GM23338 (cell line): ENCODE measurements at regions not wholly inside any gene's neighbourhood (a gene's known extent, or its start where the extent isn't known, plus 50 kb on each side); places are given as distances from the start of the nearest gene placed in this dataset.

Experiments used
- ATAC-seq: fragments of 200-7000 bp; cut with Tn5 transposase; 3 replicates; pipeline ENCODE4 v1.9.1; 2020
- DNase-seq: peaks from one replicate; pipeline ENCODE4 v3.0.0-alpha.2; 2015; ENCODE audit warnings: low spot score
- H2AFZ ChIP-seq: fragments of 200-600 bp; sonication (generic); 2 replicates; pipeline ENCODE4 v1.8.0; 2016; ENCODE audit warnings: antibody characterized with exemption, mild to moderate bottlenecking, moderate library complexity
- H3F3A ChIP-seq: fragments of 200-600 bp; sonication (generic); replicated peaks from 2 replicates; pipeline ENCODE4 v1.8.0; 2017; ENCODE audit warnings: antibody characterized with exemption, mixed run types, low read depth
- H3K27ac ChIP-seq: fragments of 200-600 bp; sonication (generic); 2 replicates; pipeline ENCODE4 v1.6.1; 2016; ENCODE audit warnings: low read depth
- H3K27me3 ChIP-seq: fragments of 200-600 bp; sonication (generic); 2 replicates; pipeline ENCODE4 v1.8.0; 2016; ENCODE audit warnings: mild to moderate bottlenecking, mixed run types, moderate library complexity; ENCODE audit not compliant: insufficient read depth
- H3K36me3 ChIP-seq: fragments of 200-600 bp; sonication (generic); 2 replicates; pipeline ENCODE4 v1.8.0; 2016; ENCODE audit warnings: mild to moderate bottlenecking; ENCODE audit not compliant: insufficient read depth
- H3K4me1 ChIP-seq: fragments of 200-600 bp; sonication (generic); 2 replicates; pipeline ENCODE4 v1.8.0; 2016; ENCODE audit warnings: mild to moderate bottlenecking, moderate library complexity; ENCODE audit not compliant: insufficient read depth
- H3K4me2 ChIP-seq: fragments of 200-600 bp; sonication (generic); 2 replicates; pipeline ENCODE4 v1.7.1; 2017; ENCODE audit warnings: mixed run types
- H3K4me3 ChIP-seq: fragments of 200-600 bp; sonication (generic); 2 replicates; pipeline ENCODE4 v1.6.1; 2016; ENCODE audit warnings: mixed run types
- H3K79me2 ChIP-seq: fragments of 200-600 bp; sonication (generic); replicated peaks from 2 replicates; pipeline ENCODE4 v1.8.0; 2017; ENCODE audit warnings: mild to moderate bottlenecking; ENCODE audit not compliant: insufficient read depth
- H3K9me2 ChIP-seq: fragments of 200-600 bp; sonication (generic); 2 replicates; pipeline ENCODE4 v1.8.0; 2017; ENCODE audit not compliant: insufficient read depth
- H4K20me1 ChIP-seq: fragments of 200-600 bp; sonication (generic); replicated peaks from 2 replicates; pipeline ENCODE4 v1.8.0; 2017; ENCODE audit warnings: mild to moderate bottlenecking; ENCODE audit not compliant: insufficient read depth
- H3K27ac Mint-ChIP-seq: 2 replicates; pipeline ENCODE4 v1.8.0; 2020; ENCODE audit warnings: inconsistent platforms, mild to moderate bottlenecking, moderate library complexity, mixed read lengths
- H3K27me3 Mint-ChIP-seq: 3 replicates; pipeline ENCODE4 v1.8.0; 2022; ENCODE audit warnings: low read depth, mild to moderate bottlenecking, moderate library complexity, mixed read lengths, inconsistent platforms; ENCODE audit not compliant: insufficient read depth, poor library complexity
- H3K36me3 Mint-ChIP-seq: 3 replicates; pipeline ENCODE4 v1.8.0; 2021; ENCODE audit warnings: low read depth, mild to moderate bottlenecking, inconsistent platforms, moderate library complexity, mixed read lengths
- H3K4me1 Mint-ChIP-seq: 3 replicates; pipeline ENCODE4 v1.8.0; 2020; ENCODE audit warnings: mild to moderate bottlenecking, inconsistent platforms, mixed read lengths
- H3K4me3 Mint-ChIP-seq: 3 replicates; pipeline ENCODE4 v1.8.0; 2021; ENCODE audit warnings: moderate library complexity, mild to moderate bottlenecking, inconsistent platforms, mixed read lengths
- H3K9me3 Mint-ChIP-seq: 3 replicates; pipeline ENCODE4 v1.8.0; 2020; ENCODE audit warnings: moderate library complexity, mild to moderate bottlenecking, inconsistent platforms, mixed read lengths
- CREB1 ChIP-seq: fragments of 250-450 bp; sonication (Bioruptor Pico); IDR thresholded peaks from 2 replicates; pipeline ENCODE4 v1.5.0; 2020; ENCODE audit warnings: low read depth, mild to moderate bottlenecking, moderate library complexity
- EZH2 ChIP-seq: fragments of 200-600 bp; sonication (generic); IDR thresholded peaks from one replicate; pipeline ENCODE4 v1.8.0; 2017; ENCODE audit warnings: antibody characterized with exemption, mild to moderate bottlenecking, low read depth; ENCODE audit not compliant: unreplicated experiment
- EZH2phosphoT487 ChIP-seq: fragments of 200-600 bp; sonication (generic); IDR thresholded peaks from one replicate; pipeline ENCODE4 v1.8.1; 2018; ENCODE audit warnings: antibody characterized with exemption; ENCODE audit not compliant: unreplicated experiment
- NANOG ChIP-seq: IDR thresholded peaks from 2 replicates; pipeline ENCODE4 v1.6.1; 2016; ENCODE audit warnings: antibody characterized with exemption, borderline replicate concordance
- POLR2AphosphoS5 ChIP-seq: IDR thresholded peaks from 2 replicates; pipeline ENCODE4 v1.6.1; 2016; ENCODE audit warnings: antibody characterized with exemption, low read depth
- STAT1 ChIP-seq: IDR thresholded peaks from one replicate; pipeline ENCODE4 v1.6.1; 2016; ENCODE audit warnings: antibody characterized with exemption; ENCODE audit not compliant: unreplicated experiment
- ZNF114 ChIP-seq: fragments of 250-450 bp; sonication (Bioruptor Pico); IDR thresholded peaks from 2 replicates; pipeline ENCODE4 v1.5.0; 2020; ENCODE audit warnings: mild to moderate bottlenecking, moderate library complexity
- ZNF331 ChIP-seq: fragments of 250-450 bp; sonication (Bioruptor Pico); IDR thresholded peaks from 2 replicates; pipeline ENCODE4 v1.5.0; 2020; ENCODE audit warnings: low read depth, mild to moderate bottlenecking, moderate library complexity
- TF ChIP-seq, protein P1 (sequence below), 2 experiments: fragments of 200-600 bp in 1 of 2; sonication (generic) in 1 of 2; conservative IDR thresholded peaks; 2 replicates each; pipeline versions ENCODE4 v1.5.1 to v1.6.1; 2016 to 2017; ENCODE audit warnings: antibody characterized with exemption in 2 of 2, low read depth in 2 of 2, mild to moderate bottlenecking in 2 of 2, moderate library complexity in 1 of 2
- TF ChIP-seq, protein P2 (sequence below): fragments of 250-450 bp; sonication (Bioruptor Pico); IDR thresholded peaks from 2 replicates; pipeline ENCODE4 v1.5.0; 2020; ENCODE audit warnings: mild to moderate bottlenecking, moderate library complexity
- TF ChIP-seq, protein P3 (sequence below): IDR thresholded peaks from one replicate; pipeline ENCODE4 v1.6.1; 2018; ENCODE audit warnings: antibody characterized with exemption; ENCODE audit not compliant: unreplicated experiment

DNA sequence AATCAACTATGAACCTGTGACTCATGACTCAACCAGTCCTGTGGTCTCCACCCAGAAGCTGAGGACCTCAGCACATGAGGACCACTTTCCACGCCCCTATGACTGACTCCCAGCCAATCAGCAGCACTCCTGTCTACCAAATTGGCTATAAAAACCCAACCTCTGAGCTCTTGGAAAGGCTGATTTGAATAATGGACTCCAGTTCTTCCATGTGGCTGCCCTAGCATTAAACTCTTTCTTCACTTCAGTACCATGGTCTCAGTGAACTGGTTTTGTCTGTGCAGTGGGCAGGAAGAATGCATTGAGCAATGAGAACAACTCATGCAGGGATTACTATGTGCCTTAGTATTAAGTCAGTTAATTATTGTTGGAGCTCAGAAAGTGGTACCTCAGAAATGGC is 78.3 kb downstream of the CMPK2 start:
- H3K4me3 ChIP-seq: no peak overlapping the region
- H3K36me3 ChIP-seq: no peaks in the 10 kb centered on the region
- no peak overlapping the region for H3K27ac ChIP-seq
- H3K27me3 Mint-ChIP-seq: peaks cover 3% of the 10 kb centered on the region
- peaks cover 48% of the 10 kb centered on the region for H3K9me3 Mint-ChIP-seq
- DNase-seq (no peak), ATAC-seq (no peak)
- TF ChIP-seq EZH2phosphoT487 (no peak), ZNF331 (no peak), CREB1 (CRISPR knock-in tag) (no peak), STAT1 (no peak)
- TF ChIP-seq, protein P1, sequence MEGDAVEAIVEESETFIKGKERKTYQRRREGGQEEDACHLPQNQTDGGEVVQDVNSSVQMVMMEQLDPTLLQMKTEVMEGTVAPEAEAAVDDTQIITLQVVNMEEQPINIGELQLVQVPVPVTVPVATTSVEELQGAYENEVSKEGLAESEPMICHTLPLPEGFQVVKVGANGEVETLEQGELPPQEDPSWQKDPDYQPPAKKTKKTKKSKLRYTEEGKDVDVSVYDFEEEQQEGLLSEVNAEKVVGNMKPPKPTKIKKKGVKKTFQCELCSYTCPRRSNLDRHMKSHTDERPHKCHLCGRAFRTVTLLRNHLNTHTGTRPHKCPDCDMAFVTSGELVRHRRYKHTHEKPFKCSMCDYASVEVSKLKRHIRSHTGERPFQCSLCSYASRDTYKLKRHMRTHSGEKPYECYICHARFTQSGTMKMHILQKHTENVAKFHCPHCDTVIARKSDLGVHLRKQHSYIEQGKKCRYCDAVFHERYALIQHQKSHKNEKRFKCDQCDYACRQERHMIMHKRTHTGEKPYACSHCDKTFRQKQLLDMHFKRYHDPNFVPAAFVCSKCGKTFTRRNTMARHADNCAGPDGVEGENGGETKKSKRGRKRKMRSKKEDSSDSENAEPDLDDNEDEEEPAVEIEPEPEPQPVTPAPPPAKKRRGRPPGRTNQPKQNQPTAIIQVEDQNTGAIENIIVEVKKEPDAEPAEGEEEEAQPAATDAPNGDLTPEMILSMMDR (conservative IDR thresholded peaks at IDR 0.05; ENCODE audit: low read depth in 2 of 2): no peak
- no peaks in the 10 kb centered on the region for H3K27me3 ChIP-seq
- no peaks in the 10 kb centered on the region for H3K79me2 ChIP-seq
- no peak overlapping the region for H3K27ac Mint-ChIP-seq
- no peak overlapping the region for H2AFZ ChIP-seq
- H4K20me1 ChIP-seq: no peaks in the 10 kb centered on the region
- no peaks in the 10 kb centered on the region for H3K4me1 ChIP-seq
- no peak overlapping the region for H3K4me2 ChIP-seq
- H3K4me1 Mint-ChIP-seq: no peaks in the 10 kb centered on the region; the same call in 2 of the 3 replicates
- H3F3A ChIP-seq: no peaks in the 10 kb centered on the region
- H3K9me2 ChIP-seq: peaks cover 13% of the 10 kb centered on the region; the same call in 1 of the 2 replicates
- peaks cover 3% of the 10 kb centered on the region; the same call in 1 of the 3 replicates for H3K36me3 Mint-ChIP-seq
- no peak overlapping the region for H3K4me3 Mint-ChIP-seq

DNA sequence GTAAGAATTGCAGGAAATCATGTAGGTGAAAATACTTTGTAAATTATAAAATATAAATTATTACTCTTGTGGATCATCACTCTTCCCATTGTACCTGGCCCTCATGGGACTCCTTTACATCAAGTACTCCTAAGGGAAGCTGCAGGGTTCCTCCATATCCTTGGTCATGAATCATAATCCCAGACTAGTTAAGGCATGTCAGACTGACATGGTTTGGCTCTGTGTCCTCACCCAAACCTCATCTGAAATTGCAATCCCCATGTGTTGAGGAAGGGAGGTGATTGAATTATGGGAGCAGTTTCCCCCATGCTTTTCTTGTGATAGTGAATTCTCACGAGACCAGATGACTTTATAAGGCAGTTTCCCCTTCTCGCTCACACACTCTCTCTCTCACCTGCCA is 77.1 kb downstream of the CMPK2 start:
- peaks cover 50% of the 10 kb centered on the region for H3K9me3 Mint-ChIP-seq
- H3K79me2 ChIP-seq: no peaks in the 10 kb centered on the region
- DNase-seq: no peak
- peaks cover 3% of the 10 kb centered on the region; the same call in 1 of the 3 replicates for H3K36me3 Mint-ChIP-seq
- H3K4me1 ChIP-seq: no peaks in the 10 kb centered on the region
- H3K27ac Mint-ChIP-seq: no peak overlapping the region
- H3K27me3 ChIP-seq: no peaks in the 10 kb centered on the region
- H3K4me3 Mint-ChIP-seq: no peak overlapping the region
- no peaks in the 10 kb centered on the region for H3F3A ChIP-seq
- no peaks in the 10 kb centered on the region for H4K20me1 ChIP-seq
- H3K4me1 Mint-ChIP-seq: no peaks in the 10 kb centered on the region; the same call in 2 of the 3 replicates
- ATAC-seq: no peak
- no peak overlapping the region for H3K27ac ChIP-seq
- peaks cover 13% of the 10 kb centered on the region; the same call in 1 of the 2 replicates for H3K9me2 ChIP-seq
- H3K36me3 ChIP-seq: no peaks in the 10 kb centered on the region
- H3K27me3 Mint-ChIP-seq: peaks cover 5% of the 10 kb centered on the region
- no peak overlapping the region for H3K4me3 ChIP-seq
- no peak overlapping the region for H2AFZ ChIP-seq
- no peak overlapping the region for H3K4me2 ChIP-seq
- TF ChIP-seq, protein P2, sequence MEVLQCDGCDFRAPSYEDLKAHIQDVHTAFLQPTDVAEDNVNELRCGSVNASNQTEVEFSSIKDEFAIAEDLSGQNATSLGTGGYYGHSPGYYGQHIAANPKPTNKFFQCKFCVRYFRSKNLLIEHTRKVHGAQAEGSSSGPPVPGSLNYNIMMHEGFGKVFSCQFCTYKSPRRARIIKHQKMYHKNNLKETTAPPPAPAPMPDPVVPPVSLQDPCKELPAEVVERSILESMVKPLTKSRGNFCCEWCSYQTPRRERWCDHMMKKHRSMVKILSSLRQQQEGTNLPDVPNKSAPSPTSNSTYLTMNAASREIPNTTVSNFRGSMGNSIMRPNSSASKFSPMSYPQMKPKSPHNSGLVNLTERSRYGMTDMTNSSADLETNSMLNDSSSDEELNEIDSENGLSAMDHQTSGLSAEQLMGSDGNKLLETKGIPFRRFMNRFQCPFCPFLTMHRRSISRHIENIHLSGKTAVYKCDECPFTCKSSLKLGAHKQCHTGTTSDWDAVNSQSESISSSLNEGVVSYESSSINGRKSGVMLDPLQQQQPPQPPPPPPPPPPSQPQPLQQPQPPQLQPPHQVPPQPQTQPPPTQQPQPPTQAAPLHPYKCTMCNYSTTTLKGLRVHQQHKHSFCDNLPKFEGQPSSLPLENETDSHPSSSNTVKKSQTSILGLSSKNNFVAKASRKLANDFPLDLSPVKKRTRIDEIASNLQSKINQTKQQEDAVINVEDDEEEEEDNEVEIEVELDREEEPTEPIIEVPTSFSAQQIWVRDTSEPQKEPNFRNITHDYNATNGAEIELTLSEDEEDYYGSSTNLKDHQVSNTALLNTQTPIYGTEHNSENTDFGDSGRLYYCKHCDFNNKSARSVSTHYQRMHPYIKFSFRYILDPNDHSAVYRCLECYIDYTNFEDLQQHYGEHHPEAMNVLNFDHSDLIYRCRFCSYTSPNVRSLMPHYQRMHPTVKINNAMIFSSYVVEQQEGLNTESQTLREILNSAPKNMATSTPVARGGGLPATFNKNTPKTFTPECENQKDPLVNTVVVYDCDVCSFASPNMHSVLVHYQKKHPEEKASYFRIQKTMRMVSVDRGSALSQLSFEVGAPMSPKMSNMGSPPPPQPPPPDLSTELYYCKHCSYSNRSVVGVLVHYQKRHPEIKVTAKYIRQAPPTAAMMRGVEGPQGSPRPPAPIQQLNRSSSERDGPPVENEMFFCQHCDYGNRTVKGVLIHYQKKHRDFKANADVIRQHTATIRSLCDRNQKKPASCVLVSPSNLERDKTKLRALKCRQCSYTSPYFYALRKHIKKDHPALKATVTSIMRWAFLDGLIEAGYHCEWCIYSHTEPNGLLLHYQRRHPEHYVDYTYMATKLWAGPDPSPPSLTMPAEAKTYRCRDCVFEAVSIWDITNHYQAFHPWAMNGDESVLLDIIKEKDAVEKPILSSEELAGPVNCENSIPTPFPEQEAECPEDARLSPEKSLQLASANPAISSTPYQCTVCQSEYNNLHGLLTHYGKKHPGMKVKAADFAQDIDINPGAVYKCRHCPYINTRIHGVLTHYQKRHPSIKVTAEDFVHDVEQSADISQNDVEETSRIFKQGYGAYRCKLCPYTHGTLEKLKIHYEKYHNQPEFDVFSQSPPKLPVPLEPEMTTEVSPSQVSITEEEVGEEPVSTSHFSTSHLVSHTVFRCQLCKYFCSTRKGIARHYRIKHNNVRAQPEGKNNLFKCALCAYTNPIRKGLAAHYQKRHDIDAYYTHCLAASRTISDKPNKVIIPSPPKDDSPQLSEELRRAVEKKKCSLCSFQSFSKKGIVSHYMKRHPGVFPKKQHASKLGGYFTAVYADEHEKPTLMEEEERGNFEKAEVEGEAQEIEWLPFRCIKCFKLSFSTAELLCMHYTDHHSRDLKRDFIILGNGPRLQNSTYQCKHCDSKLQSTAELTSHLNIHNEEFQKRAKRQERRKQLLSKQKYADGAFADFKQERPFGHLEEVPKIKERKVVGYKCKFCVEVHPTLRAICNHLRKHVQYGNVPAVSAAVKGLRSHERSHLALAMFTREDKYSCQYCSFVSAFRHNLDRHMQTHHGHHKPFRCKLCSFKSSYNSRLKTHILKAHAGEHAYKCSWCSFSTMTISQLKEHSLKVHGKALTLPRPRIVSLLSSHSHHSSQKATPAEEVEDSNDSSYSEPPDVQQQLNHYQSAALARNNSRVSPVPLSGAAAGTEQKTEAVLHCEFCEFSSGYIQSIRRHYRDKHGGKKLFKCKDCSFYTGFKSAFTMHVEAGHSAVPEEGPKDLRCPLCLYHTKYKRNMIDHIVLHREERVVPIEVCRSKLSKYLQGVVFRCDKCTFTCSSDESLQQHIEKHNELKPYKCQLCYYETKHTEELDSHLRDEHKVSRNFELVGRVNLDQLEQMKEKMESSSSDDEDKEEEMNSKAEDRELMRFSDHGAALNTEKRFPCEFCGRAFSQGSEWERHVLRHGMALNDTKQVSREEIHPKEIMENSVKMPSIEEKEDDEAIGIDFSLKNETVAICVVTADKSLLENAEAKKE (CRISPR knock-in tag): no peak
- TF ChIP-seq, protein P3, sequence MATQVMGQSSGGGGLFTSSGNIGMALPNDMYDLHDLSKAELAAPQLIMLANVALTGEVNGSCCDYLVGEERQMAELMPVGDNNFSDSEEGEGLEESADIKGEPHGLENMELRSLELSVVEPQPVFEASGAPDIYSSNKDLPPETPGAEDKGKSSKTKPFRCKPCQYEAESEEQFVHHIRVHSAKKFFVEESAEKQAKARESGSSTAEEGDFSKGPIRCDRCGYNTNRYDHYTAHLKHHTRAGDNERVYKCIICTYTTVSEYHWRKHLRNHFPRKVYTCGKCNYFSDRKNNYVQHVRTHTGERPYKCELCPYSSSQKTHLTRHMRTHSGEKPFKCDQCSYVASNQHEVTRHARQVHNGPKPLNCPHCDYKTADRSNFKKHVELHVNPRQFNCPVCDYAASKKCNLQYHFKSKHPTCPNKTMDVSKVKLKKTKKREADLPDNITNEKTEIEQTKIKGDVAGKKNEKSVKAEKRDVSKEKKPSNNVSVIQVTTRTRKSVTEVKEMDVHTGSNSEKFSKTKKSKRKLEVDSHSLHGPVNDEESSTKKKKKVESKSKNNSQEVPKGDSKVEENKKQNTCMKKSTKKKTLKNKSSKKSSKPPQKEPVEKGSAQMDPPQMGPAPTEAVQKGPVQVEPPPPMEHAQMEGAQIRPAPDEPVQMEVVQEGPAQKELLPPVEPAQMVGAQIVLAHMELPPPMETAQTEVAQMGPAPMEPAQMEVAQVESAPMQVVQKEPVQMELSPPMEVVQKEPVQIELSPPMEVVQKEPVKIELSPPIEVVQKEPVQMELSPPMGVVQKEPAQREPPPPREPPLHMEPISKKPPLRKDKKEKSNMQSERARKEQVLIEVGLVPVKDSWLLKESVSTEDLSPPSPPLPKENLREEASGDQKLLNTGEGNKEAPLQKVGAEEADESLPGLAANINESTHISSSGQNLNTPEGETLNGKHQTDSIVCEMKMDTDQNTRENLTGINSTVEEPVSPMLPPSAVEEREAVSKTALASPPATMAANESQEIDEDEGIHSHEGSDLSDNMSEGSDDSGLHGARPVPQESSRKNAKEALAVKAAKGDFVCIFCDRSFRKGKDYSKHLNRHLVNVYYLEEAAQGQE: no peak
- TF ChIP-seq ZNF114: no peak
- no peak for TF ChIP-seq POLR2AphosphoS5
- no peak for TF ChIP-seq EZH2
- no peak for TF ChIP-seq NANOG
- no peak for TF ChIP-seq CREB1 (CRISPR knock-in tag)
